Osteocyte (in vitro differentiated cells): ENCODE measurements at regions not wholly inside any gene's neighbourhood (a gene's known extent, or its start where the extent isn't known, plus 50 kb on each side); places are given as distances from the start of the nearest gene placed in this dataset.
"Not testable (repeated sequence)": the region's sequence is repeated elsewhere in the genome, so short reads cannot be mapped to it uniquely, and the experiment has no call there.

Experiments used
- DNase-seq: peaks from one replicate; pipeline ENCODE4 v3.0.0; 2021; ENCODE audit warnings: mixed read lengths; ENCODE audit not compliant: unreplicated experiment; ENCODE audit errors: extremely low spot score
- H3K27ac Mint-ChIP-seq: one replicate; pipeline ENCODE4 v1.8.0; 2021; ENCODE audit warnings: mild to moderate bottlenecking, mixed read lengths; ENCODE audit not compliant: unreplicated experiment
- H3K27me3 Mint-ChIP-seq: one replicate; pipeline ENCODE4 v1.8.0; 2021; ENCODE audit warnings: mixed read lengths; ENCODE audit not compliant: unreplicated experiment
- H3K36me3 Mint-ChIP-seq: one replicate; pipeline ENCODE4 v1.8.0; 2021; ENCODE audit warnings: mixed read lengths; ENCODE audit not compliant: unreplicated experiment
- H3K4me1 Mint-ChIP-seq: one replicate; pipeline ENCODE4 v1.8.0; 2021; ENCODE audit warnings: mixed read lengths; ENCODE audit not compliant: unreplicated experiment
- H3K4me3 Mint-ChIP-seq: one replicate; pipeline ENCODE4 v1.8.0; 2021; ENCODE audit warnings: mild to moderate bottlenecking, moderate library complexity, mixed read lengths; ENCODE audit not compliant: unreplicated experiment
- H3K9me3 Mint-ChIP-seq: one replicate; pipeline ENCODE4 v1.8.0; 2021; ENCODE audit warnings: mixed read lengths; ENCODE audit not compliant: unreplicated experiment
- TF ChIP-seq, protein P1 (sequence below): fragments of 200-600 bp; sonication (generic); IDR thresholded peaks from 2 replicates; pipeline ENCODE4 v1.5.0; 2021; ENCODE audit warnings: antibody characterized with exemption, mild to moderate bottlenecking, moderate library complexity

- DNase-seq, result no peak
- no peaks in the 10 kb centered on the region for H3K36me3 Mint-ChIP-seq
- TF ChIP-seq, protein P1, sequence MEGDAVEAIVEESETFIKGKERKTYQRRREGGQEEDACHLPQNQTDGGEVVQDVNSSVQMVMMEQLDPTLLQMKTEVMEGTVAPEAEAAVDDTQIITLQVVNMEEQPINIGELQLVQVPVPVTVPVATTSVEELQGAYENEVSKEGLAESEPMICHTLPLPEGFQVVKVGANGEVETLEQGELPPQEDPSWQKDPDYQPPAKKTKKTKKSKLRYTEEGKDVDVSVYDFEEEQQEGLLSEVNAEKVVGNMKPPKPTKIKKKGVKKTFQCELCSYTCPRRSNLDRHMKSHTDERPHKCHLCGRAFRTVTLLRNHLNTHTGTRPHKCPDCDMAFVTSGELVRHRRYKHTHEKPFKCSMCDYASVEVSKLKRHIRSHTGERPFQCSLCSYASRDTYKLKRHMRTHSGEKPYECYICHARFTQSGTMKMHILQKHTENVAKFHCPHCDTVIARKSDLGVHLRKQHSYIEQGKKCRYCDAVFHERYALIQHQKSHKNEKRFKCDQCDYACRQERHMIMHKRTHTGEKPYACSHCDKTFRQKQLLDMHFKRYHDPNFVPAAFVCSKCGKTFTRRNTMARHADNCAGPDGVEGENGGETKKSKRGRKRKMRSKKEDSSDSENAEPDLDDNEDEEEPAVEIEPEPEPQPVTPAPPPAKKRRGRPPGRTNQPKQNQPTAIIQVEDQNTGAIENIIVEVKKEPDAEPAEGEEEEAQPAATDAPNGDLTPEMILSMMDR, result no peak
- no peak overlapping the region for H3K27ac Mint-ChIP-seq
- H3K4me1 Mint-ChIP-seq, result no peaks in the 10 kb centered on the region
- H3K27me3 Mint-ChIP-seq, result no peaks in the 10 kb centered on the region
- peaks cover 44% of the 10 kb centered on the region for H3K9me3 Mint-ChIP-seq
- no peak overlapping the region for H3K4me3 Mint-ChIP-seq
Observed at GRCh38 chr18:4931209-4931608, 265.8 kb downstream of the AKAIN1 start.

DNA sequence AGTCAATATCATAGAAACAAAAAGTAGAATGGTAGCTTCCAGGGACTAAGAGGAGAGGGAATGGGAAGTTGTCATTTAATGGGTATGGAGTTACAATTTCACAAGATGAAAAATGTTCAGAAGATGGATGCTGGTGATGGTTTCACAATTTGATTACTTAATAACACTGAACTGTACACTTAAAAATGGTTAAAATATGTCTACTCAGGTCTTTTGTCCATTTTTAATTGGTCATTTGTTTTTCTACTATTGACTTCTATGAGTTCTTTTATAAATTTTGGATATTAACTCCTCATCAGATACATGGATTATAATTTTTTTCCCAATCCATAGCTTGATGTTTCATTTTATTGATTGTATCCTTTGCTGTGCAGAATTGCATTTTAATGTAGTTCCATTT is 275.5 kb downstream of the AKAIN1 start:
- Mint-ChIP-seq H3K9me3 (peaks cover 41% of the 10 kb centered on the region), H3K36me3 (no peaks in the 10 kb centered on the region)

DNA sequence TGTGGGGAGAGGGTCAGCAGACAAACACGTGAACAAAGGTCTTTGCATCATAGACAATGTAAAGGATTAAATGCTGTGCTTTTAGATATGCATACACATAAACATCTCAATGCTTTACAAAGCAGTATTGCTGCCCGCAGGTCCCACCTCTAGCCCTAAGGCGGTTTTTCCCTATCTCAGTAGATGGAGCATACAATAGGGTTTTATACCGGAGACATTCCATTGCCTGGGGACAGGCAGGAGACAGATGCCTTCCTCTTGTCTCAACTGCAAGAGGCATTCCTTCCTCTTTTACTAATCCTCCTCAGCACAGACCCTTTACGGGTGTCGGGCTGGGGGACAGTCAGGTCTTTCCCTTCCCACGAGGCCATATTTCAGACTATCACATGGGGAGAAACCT is 279.5 kb downstream of the AKAIN1 start:
- DNase-seq, H3K4me1 Mint-ChIP-seq, H3K27me3 Mint-ChIP-seq, H3K36me3 Mint-ChIP-seq, H3K4me3 Mint-ChIP-seq, H3K27ac Mint-ChIP-seq: not testable (repeated sequence)
- peaks cover 52% of the 10 kb centered on the region for H3K9me3 Mint-ChIP-seq

More for the DNA sequence above, 275.5 kb downstream of the AKAIN1 start:
- TF ChIP-seq, protein P1, result no peak
- no peak for DNase-seq
- Mint-ChIP-seq H3K4me3 (no peak overlapping the region), H3K27ac (no peak overlapping the region), H3K27me3 (no peaks in the 10 kb centered on the region), H3K4me1 (no peaks in the 10 kb centered on the region)

DNA sequence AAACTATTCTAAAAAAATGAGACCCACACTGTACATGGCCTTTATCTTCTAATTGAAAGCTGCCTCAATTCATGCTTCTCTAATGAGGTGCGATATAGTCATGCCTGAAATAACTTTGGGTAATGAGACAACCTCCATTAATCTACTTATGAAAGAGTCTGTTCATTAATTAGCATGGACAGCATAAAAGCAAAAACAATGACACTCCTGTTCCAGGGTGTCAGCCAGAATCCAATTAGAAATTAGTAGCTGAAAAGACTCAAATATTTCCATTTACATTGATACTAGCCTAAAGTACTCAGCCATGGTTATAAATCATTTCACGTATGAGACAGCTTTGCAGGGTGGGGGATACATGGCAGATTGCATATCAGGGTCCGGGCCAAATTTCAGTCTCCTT is 288.7 kb downstream of the AKAIN1 start:
- H3K4me1 Mint-ChIP-seq, result no peaks in the 10 kb centered on the region
- no peak overlapping the region for H3K27ac Mint-ChIP-seq
- DNase-seq, result no peak
- no peak overlapping the region for H3K4me3 Mint-ChIP-seq
- TF ChIP-seq, protein P1, result no peak
- no peaks in the 10 kb centered on the region for H3K27me3 Mint-ChIP-seq
- no peaks in the 10 kb centered on the region for H3K36me3 Mint-ChIP-seq
- H3K9me3 Mint-ChIP-seq, result peaks cover 51% of the 10 kb centered on the region

DNA sequence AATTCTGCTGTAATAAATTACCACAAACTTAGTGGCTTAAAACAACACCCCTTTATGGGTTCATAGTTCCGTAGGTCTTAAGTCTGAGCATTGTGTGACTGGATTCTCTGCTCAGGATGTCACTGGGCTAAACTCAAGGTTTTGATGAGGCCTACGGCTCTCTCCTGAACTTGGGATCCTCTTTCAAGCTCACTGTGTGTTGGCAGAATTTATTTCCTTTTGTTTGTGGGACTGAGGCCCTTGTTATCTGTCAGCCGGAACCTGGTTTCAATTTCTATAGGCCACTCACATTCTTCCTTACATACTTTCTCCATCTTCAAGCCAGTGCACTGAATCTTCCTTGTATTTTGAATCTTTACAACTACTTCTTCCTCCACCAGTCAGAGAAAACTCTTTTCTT is 290.2 kb downstream of the AKAIN1 start:
- TF ChIP-seq, protein P1, result no peak
- H3K27me3 Mint-ChIP-seq, result no peaks in the 10 kb centered on the region
- no peak overlapping the region for H3K27ac Mint-ChIP-seq
- no peaks in the 10 kb centered on the region for H3K4me1 Mint-ChIP-seq
- peaks cover 45% of the 10 kb centered on the region for H3K9me3 Mint-ChIP-seq
- H3K4me3 Mint-ChIP-seq, result no peak overlapping the region
- no peak for DNase-seq
- H3K36me3 Mint-ChIP-seq, result no peaks in the 10 kb centered on the region
